Stimulated activated CD4-positive, alpha-beta T cell treated with anti-CD3 and anti-CD28 coated beads, Interleukin-1b, Interleukin-23, amount 100 ng/mL, for 48 hours (primary cell): ENCODE measurements at regions not wholly inside any gene's neighbourhood (a gene's known extent, or its start where the extent isn't known, plus 50 kb on each side); places are given as distances from the start of the nearest gene placed in this dataset.
"Not testable (repeated sequence)": the region's sequence is repeated elsewhere in the genome, so short reads cannot be mapped to it uniquely, and the experiment has no call there.

Experiments
- DNase-seq: peaks from one replicate; pipeline ENCODE4 v3.0.0-alpha.2; 2020

GRCh38 chr7:131786204-131786603 lies 229.8 kb upstream of the PODXL start:
- DNase-seq, result no peak

DNA sequence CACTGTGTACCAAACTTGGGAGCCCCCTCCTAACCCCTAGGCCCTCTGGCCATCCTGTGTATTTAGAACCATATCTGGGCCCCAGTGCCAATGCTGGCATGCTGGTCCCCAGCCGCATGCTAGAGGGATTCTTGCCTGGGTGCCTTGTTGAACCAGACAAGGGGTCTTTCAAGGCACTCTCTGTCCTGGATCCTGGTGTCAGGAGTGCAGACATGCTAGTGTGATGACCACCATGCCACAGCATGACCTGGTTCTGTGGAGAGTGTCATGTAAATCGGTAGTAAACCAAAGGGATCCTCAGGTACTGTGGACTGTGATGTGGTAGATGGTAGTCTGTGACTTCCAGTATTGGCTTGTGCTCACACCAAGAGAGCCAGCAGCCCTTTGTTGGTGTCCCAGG lies 222.2 kb upstream of the PODXL start:
- DNase-seq, result no peak

DNA sequence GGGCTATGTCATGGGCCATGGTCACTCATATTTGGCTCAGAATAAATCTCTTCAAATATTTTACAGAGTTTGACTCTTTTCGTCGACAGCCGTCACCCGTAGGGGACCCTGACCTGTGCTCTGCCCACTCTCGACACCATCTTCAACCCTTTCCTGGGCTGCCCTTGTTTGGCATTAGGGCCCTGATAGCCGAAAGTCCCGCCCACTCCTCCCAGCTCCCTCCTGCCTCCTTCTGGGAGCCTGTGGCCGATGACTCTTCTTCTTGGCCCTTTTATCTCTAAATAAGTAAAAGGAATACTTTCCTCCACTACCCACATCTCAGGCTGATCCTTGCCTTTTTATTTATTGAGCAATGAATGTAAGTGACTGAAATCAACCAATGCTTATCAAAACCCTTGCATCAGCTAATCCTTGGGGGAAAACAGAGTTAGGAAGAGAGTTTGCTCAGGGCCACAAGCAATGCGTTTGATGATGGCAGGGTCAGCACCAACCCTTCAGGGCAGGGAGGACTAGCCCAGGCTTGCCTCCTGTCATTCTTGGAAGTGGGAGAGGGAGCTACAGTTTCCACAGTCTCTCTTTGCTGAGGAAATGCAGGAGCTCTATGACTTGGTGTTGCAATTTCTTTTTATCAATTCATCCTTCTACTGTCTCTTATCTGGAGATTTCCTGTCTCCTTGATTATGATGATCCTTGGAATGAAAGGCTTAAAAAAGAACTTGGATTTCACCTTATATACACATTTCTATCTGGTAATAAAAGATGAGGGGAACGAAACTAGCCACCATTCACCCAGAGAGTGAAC lies 218.2 kb upstream of the PODXL start:
- DNase-seq, result no peak

DNA sequence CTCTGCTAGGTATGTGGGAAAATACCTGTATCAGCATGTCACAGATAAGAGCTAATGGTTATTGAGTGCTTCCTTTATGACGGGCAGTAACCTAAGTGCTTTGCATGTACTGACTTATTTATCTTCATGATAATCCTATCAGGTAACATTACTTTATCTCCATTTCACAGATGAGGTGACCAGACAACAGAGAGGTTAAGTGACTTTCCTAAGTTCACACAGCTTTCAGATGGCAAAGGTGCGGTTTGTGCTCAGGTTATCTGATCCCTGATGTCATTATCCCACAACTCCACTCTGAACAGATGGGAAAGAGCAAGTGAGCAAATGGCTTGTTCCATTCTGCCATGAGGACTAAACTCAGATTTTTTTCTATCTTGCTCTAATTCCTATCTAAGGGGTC lies 217.0 kb upstream of the PODXL start:
- DNase-seq, result no peak

DNA sequence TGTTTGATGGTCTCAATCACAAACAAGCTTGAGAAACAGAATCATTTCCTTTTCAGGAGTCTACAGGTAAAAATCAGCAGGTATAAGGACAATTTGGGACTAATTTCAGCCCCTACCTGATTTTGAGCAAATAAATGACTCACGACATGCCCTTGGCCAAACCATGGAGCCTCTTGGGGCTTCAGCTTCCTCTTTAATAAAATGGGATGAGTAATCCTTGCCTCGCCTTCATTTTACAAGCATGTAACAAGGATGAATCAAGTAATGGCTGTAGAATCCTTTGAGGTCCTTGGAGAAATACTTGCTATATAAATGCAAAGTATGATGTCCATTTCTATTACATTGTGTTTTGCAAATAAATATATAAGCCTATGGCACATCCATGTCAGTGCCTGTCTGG lies 212.8 kb upstream of the PODXL start:
- no peak for DNase-seq

- no peak for DNase-seq
Observed at GRCh38 chr7:131767591-131767990, 211.2 kb upstream of the PODXL start.

DNA sequence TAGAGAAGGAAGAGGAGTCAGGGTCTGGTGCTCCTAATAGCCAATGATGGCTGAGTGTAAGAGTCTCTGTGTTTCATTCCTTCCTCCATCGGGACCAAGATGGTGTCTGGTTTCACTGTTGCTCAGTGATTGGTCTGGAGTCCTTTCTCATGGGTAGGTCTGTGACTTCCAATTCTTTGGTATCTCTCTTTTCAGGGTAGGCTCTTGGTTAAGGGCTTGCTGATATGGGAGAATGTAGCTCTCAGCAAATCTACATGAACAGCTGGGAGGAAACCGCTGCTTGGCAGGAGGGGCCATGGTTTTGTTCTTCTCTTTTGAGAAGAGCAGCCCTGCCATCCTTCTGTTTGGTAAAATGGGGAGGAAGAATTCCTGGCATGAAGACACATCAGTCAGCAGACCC lies 209.1 kb upstream of the PODXL start:
- DNase-seq, result no peak

GRCh38 chr7:131764143-131764775 lies 207.8 kb upstream of the PODXL start:
- DNase-seq, result no peak

GRCh38 chr7:131762753-131763152 lies 206.3 kb upstream of the PODXL start:
- no peak for DNase-seq

- not testable (repeated sequence) for DNase-seq
Observed at GRCh38 chr7:131755801-131756200, 199.4 kb upstream of the PODXL start.

DNA sequence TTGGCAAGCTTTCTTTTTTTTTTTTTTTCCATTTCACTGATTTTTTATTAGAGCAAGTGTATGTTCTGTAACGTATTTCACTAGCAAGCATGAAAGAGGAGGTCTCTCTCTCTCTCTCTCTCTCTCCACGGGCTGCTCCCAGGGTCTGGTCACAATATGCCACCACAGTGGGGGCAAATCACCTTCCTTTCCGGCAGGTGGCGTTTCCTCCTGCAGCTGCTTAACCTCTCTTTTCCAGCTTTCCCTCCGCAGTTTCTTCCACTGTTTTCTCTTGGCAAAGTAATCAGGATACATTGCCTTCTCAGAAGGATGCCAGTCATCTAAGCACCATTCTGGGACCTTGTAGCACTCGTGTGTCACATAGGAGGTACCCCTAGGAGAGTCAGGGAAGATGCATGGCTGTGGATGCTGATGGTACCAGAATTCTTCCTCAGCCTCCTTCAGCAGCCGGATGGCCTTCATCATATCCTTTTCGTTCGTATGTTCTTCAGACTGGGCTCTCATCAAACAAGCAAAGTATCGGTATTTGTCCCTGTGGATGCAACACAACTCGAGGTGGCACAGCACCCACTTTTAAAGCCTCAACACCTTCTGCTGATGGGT lies 197.3 kb upstream of the PODXL start:
- no peak for DNase-seq

DNA sequence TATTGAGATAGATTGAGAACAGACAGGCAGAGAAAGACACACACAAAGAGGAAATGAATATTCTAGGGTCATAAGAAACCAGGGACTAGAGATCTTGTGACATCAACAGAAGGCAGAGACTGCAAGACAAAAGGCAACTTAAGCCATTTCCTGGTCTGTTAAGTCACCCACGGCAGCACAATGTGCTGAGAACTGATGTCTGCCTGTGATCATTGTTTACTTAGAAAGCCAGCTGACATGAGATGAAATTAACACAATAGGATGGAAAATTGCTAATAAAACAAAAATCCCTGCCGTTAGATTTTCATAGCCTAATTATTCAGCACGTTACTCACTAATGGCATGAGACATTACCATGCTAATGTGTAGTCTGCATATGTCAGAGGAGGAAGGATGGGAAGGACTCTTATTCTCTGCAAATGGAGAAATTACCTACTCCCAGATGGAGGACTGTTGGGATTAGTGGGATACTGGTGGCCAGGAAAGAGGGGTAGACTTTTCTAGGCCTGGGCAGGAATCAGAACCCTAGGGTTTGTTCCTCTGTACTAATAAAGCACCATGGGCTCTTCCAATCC lies 191.3 kb upstream of the PODXL start:
- no peak for DNase-seq

DNA sequence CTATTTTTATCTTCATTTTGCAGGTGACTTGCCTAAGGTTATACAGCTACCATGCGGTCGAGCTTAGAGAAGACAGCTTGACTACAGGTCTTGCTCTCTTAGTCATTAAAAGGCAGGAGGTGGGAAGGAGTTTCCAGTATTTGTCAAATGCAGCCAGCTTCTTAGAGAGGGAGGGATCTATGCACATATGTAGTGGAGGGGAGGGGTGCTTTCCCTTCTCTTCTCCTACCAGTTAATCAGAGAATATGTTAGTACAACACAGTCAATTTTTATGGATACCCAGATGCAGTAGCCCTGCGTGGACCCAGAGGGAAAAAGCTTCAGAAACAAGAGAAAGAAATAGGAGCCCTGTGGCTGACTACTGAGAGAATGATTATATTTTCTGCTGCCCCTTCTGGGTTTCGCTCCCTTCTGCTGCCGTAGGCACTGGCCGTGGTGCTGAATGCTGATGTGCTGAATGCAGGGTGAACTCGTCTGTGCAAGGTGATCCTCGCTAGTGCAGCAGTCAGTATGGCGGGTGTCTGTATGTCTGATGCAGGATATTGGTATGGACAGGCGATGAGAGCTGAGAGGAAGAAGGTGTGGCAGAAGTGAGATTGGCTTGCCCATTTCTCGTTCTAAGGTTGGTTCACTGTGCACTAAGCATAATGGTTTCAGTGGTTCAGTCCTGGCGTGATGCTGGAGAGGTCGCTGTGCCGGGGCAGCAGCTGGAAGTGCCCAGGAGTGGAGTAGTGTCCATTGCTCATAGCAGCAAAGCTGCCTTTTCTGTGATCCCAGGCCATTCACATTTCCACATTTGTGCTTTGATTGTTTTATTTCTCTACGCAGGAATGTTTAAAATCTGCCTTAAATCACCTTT lies 189.2 kb upstream of the PODXL start:
- no peak for DNase-seq

DNA sequence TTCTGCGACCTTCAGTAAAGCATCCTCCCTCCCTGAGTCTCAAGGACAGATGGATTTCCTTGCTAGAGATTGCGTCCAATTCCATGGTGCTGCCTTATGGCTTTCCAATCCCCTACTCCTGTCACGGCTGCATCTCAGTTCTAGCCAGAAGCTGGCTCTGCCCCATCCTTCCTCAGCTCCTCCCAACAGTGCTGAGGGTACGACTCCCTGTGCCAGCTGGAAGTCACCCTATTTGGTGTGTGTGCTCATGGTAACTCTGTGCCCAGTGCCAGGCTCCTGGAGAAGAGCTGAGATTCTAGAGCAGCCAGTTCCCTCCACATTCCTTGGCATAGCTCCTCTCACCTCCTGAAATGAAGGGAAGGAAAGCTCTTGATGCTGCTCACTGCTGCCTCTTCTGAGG lies 185.0 kb upstream of the PODXL start:
- no peak for DNase-seq

DNA sequence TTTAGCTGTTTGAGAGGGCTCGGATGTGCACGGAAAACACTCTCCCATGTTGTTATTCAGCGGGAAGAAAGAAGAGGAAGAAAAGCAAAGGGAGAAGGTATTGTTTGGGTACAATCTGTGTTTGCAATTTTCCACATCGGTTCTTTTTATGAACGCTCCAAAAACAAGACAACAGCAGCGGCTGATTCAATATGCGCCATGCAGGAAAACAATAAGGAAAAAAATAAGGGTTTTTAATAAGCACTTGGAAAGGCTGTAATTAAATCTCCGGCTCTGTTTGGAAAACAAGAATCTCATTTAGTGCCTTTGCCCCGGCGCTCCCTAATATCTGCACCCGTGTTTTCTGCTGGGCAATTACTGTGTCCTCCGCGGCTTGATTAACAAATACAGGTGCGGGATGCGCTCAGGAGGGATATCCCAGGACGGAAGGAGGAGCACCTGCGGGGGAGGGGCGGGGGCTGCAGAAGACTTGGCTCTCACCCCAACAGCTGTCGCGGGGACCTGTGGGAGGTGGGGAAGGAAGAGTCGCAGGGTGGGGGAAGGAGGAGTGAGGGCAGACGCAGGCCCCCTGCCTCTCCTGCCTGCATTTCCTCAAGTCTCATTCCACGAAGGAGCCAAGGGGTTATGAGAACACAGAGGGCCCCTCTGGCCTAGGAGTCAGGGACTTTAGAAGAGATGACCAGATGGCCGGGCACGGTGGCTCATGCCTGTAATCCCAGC lies 181.5 kb upstream of the PODXL start:
- DNase-seq, result no peak

GRCh38 chr7:131735101-131735500 lies 178.7 kb upstream of the PODXL start:
- DNase-seq, result no peak

DNA sequence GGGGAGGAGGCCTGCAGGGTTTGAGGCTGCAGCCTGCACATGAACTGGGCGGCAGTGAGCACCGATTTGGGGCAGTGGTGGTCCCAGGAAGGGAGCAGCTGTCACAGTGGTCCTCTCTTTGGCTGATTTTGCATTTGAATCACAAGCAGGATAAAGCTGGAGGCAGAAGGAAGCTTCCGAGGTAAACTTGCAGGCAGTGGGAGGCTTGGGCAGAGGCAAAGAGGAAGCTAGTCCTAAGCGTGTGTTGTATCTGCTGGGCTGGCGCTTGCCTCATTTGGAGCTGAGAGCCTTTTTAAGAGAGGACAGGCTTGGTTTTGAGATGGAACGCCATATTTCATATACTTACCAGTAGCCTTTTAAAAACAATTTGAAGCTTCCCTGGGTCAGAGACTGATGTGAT lies 177.2 kb upstream of the PODXL start:
- no peak for DNase-seq

DNA sequence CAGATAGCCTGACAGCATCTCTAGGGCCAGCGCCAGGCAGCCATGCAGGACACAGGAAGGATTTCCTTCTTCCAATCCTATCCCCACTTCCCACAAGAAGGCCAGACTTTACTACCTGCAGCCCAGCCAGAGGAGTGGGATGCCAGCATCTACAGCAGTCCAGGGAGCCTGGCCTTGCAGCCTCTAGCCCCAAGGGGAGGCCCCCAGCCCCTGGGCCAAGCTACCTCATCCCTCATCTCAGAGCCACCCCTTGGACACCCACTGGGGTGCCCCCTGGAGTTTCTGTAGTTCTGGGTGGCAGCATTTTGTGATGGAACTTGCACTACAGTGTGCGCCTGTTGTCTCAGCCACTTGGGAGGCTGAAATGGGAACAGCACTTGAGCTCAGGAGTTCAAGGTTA lies 170.8 kb upstream of the PODXL start:
- no peak for DNase-seq

GRCh38 chr7:131726686-131727085 lies 170.3 kb upstream of the PODXL start:
- DNase-seq, result no peak

GRCh38 chr7:131726031-131726430 lies 169.6 kb upstream of the PODXL start:
- no peak for DNase-seq

- no peak for DNase-seq
Observed at GRCh38 chr7:131724776-131725345, 168.4 kb upstream of the PODXL start.

DNA sequence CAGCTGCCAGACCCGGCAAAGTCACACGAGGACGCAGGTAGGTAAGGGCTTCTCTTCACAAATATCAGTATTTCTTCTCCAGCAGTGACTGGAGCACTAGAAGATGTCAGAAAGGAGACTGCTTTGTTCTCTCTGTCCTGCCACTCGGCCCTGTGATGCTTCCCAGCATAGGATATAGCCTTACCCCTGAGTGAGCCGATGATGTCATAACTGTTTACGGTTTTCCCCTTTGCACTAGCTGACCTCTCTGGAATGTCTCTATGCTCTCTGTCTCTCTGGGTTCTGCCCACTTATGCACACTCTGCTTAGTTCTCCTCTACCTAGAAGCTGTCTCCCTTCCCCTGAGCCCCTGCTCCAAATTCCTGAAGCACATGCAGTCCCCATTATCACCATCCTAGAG lies 167.5 kb upstream of the PODXL start:
- no peak for DNase-seq
